Colonic mucosa (tissue), 4 donors: ENCODE measurements at regions not wholly inside any gene's neighbourhood (a gene's known extent, or its start where the extent isn't known, plus 50 kb on each side); places are given as distances from the start of the nearest gene placed in this dataset.

Source experiments
- DNase-seq: peaks from one replicate; pipeline ENCODE4 v3.0.0-alpha.2; 2020
- H3K27ac ChIP-seq: fragments of 200-600 bp; one replicate; pipeline ENCODE4 v1.8.0; 2021
- H3K27me3 ChIP-seq: fragments of 200-600 bp; one replicate; pipeline ENCODE4 v1.8.0; 2021
- H3K36me3 ChIP-seq: fragments of 200-600 bp; one replicate; pipeline ENCODE4 v1.8.0; 2021
- H3K4me1 ChIP-seq: fragments of 200-600 bp; one replicate; pipeline ENCODE4 v1.8.0; 2021; ENCODE audit warnings: mild to moderate bottlenecking
- H3K4me3 ChIP-seq: fragments of 200-600 bp; one replicate; pipeline ENCODE4 v1.8.0; 2021
- H3K9ac ChIP-seq, 2 donors: one replicate each; pipeline ENCODE4 v1.7.0; 2013; ENCODE audit warnings: control low read depth in 2 of 2, low read depth in 2 of 2, low read length in 2 of 2
- H3K9me3 ChIP-seq: fragments of 200-600 bp; one replicate; pipeline ENCODE4 v1.8.0; 2021
- CTCF ChIP-seq: fragments of 200-600 bp; IDR thresholded peaks from one replicate; pipeline ENCODE4 v1.8.0; 2022; ENCODE audit warnings: antibody characterized with exemption, mild to moderate bottlenecking
- intact Hi-C: fragments of 100-400 bp; cut with DNase I; formaldehyde crosslinking; loops from one replicate; pipeline ENCODE4 v1.14.1; 2022
- donor health status: healthy.
- donor health status: DM: no; HTN: no; CAD: no.
- donor health status: DM: no; HTN: no; CAD: no.

GRCh38 chr3:35380196-35380595 is 259.1 kb upstream of the ARPP21 start:
- H3K27ac ChIP-seq: no peak overlapping the region
- no peak overlapping the region for H3K4me3 ChIP-seq
- H3K27me3 ChIP-seq: no peaks in the 10 kb centered on the region
- H3K9me3 ChIP-seq: no peaks in the 10 kb centered on the region
- no peak overlapping the region for H3K9ac ChIP-seq
- no peaks in the 10 kb centered on the region for H3K4me1 ChIP-seq
- intact Hi-C loops: no loop called here
- TF ChIP-seq CTCF: no peak
- no peak for DNase-seq
- no peaks in the 10 kb centered on the region for H3K36me3 ChIP-seq

GRCh38 chr3:35383216-35383615 is 256.1 kb upstream of the ARPP21 start:
- TF ChIP-seq CTCF: no peak

GRCh38 chr3:35383719-35384555 is 255.4 kb upstream of the ARPP21 start:
- no peaks in the 10 kb centered on the region for H3K9me3 ChIP-seq
- no peaks in the 10 kb centered on the region for H3K36me3 ChIP-seq
- intact Hi-C loops: no loop called here
- no peaks in the 10 kb centered on the region for H3K27me3 ChIP-seq
- no peaks in the 10 kb centered on the region for H3K4me1 ChIP-seq
- no peak for DNase-seq
- no peak overlapping the region for H3K9ac ChIP-seq
- H3K27ac ChIP-seq: no peak overlapping the region
- no peak for TF ChIP-seq CTCF
- no peak overlapping the region for H3K4me3 ChIP-seq

More at GRCh38 chr3:35383216-35383615, 256.1 kb upstream of the ARPP21 start:
- Histone ChIP-seq H3K27ac (no peak overlapping the region), H3K9me3 (no peaks in the 10 kb centered on the region), H3K27me3 (no peaks in the 10 kb centered on the region), H3K9ac (no peak overlapping the region), H3K36me3 (no peaks in the 10 kb centered on the region), H3K4me3 (no peak overlapping the region), H3K4me1 (no peaks in the 10 kb centered on the region)
- intact Hi-C loops: no loop called here
- no peak for DNase-seq

- no peak overlapping the region for H3K4me3 ChIP-seq
- H3K9me3 ChIP-seq: no peaks in the 10 kb centered on the region
- no peak overlapping the region for H3K9ac ChIP-seq
- H3K27ac ChIP-seq: no peak overlapping the region
- H3K4me1 ChIP-seq: no peaks in the 10 kb centered on the region
- no peak for DNase-seq
- no peaks in the 10 kb centered on the region for H3K27me3 ChIP-seq
- no peaks in the 10 kb centered on the region for H3K36me3 ChIP-seq
- no peak for TF ChIP-seq CTCF
- intact Hi-C loops: no loop called here
Measured at GRCh38 chr3:35385271-35385670, 254.1 kb upstream of the ARPP21 start.

GRCh38 chr3:35389907-35390306 is 249.4 kb upstream of the ARPP21 start:
- no peaks in the 10 kb centered on the region for H3K27me3 ChIP-seq
- no peak overlapping the region for H3K9ac ChIP-seq
- H3K27ac ChIP-seq: no peak overlapping the region
- TF ChIP-seq CTCF: no peak
- no peaks in the 10 kb centered on the region for H3K36me3 ChIP-seq
- no peak overlapping the region for H3K4me3 ChIP-seq
- H3K4me1 ChIP-seq: no peaks in the 10 kb centered on the region
- H3K9me3 ChIP-seq: no peaks in the 10 kb centered on the region
- intact Hi-C loops: no loop called here
- DNase-seq: no peak
